H9 (cell line): ENCODE measurements at regions not wholly inside any gene's neighbourhood (a gene's known extent, or its start where the extent isn't known, plus 50 kb on each side); places are given as distances from the start of the nearest gene placed in this dataset.

Experiments used
- DNase-seq: peaks from one replicate; pipeline ENCODE4 v3.0.0-alpha.2; 2017
- H2AFZ ChIP-seq: one replicate; pipeline ENCODE4 v1.6.1; 2013; ENCODE audit warnings: mild to moderate bottlenecking, low read length, control low read depth, moderate library complexity
- H2AK5ac ChIP-seq: 2 replicates; pipeline ENCODE4 v1.6.1; 2013; ENCODE audit warnings: low read length, control low read depth, mixed read lengths; ENCODE audit not compliant: insufficient read length
- H2BK120ac ChIP-seq: one replicate; pipeline ENCODE4 v1.6.1; 2013; ENCODE audit warnings: low read depth, mild to moderate bottlenecking, low read length, control low read depth, inconsistent platforms; ENCODE audit not compliant: poor library complexity, severe bottlenecking
- H2BK12ac ChIP-seq: 2 replicates; pipeline ENCODE4 v1.6.1; 2013; ENCODE audit warnings: low read length, control low read depth, mixed read lengths, low read depth; ENCODE audit not compliant: insufficient read length
- H2BK15ac ChIP-seq: 2 replicates; pipeline ENCODE4 v1.6.1; 2013; ENCODE audit warnings: low read depth, low read length, control low read depth
- H2BK20ac ChIP-seq: one replicate; pipeline ENCODE4 v1.6.1; 2013; ENCODE audit warnings: low read depth, mild to moderate bottlenecking, low read length, control low read depth, inconsistent platforms; ENCODE audit not compliant: poor library complexity, severe bottlenecking
- H2BK5ac ChIP-seq: 2 replicates; pipeline ENCODE4 v1.6.1; 2013; ENCODE audit warnings: low read length, control low read depth, mixed read lengths; ENCODE audit not compliant: insufficient read length
- H3K14ac ChIP-seq: 2 replicates; pipeline ENCODE4 v1.6.1; 2013; ENCODE audit warnings: low read length, control low read depth; ENCODE audit not compliant: insufficient read depth
- H3K18ac ChIP-seq: 2 replicates; pipeline ENCODE4 v1.6.1; 2013; ENCODE audit warnings: low read depth, mild to moderate bottlenecking, mixed read lengths, low read length, control low read depth; ENCODE audit not compliant: insufficient read length
- H3K23ac ChIP-seq: 2 replicates; pipeline ENCODE4 v1.6.1; 2013; ENCODE audit warnings: low read length, control low read depth, mixed read lengths, low read depth; ENCODE audit not compliant: insufficient read length
- H3K23me2 ChIP-seq: 2 replicates; pipeline ENCODE4 v1.6.1; 2013; ENCODE audit warnings: low read depth, mild to moderate bottlenecking, mixed read lengths, low read length, control low read depth; ENCODE audit not compliant: insufficient read length, poor library complexity, severe bottlenecking
- H3K27ac ChIP-seq: 2 replicates; pipeline ENCODE4 v1.5.1; 2013; ENCODE audit warnings: low read length, control low read depth, mixed read lengths, low read depth; ENCODE audit not compliant: insufficient read length
- H3K27me3 ChIP-seq: 2 replicates; pipeline ENCODE4 v1.6.1; 2013; ENCODE audit warnings: low read length, control low read depth, inconsistent platforms; ENCODE audit not compliant: insufficient read depth
- H3K4ac ChIP-seq: 2 replicates; pipeline ENCODE4 v1.6.1; 2013; ENCODE audit warnings: low read depth, mild to moderate bottlenecking, control low read depth, inconsistent platforms, low read length, moderate library complexity
- H3K4me1 ChIP-seq: 2 replicates; pipeline ENCODE4 v1.6.1; 2013; ENCODE audit warnings: low read length, control low read depth, inconsistent platforms; ENCODE audit not compliant: insufficient read depth
- H3K4me2 ChIP-seq: 2 replicates; pipeline ENCODE4 v1.6.1; 2013; ENCODE audit warnings: low read length, control low read depth, mixed read lengths; ENCODE audit not compliant: insufficient read length, insufficient read depth
- H3K56ac ChIP-seq: 2 replicates; pipeline ENCODE4 v1.6.1; 2013; ENCODE audit warnings: low read depth, mild to moderate bottlenecking, mixed read lengths, low read length, control low read depth; ENCODE audit not compliant: insufficient read length
- H3K79me1 ChIP-seq: 2 replicates; pipeline ENCODE4 v1.6.1; 2013; ENCODE audit warnings: low read depth, mild to moderate bottlenecking, moderate library complexity, low read length, control low read depth, inconsistent platforms; ENCODE audit not compliant: insufficient read depth, poor library complexity, severe bottlenecking
- H3K79me2 ChIP-seq: 2 replicates; pipeline ENCODE4 v1.6.1; 2013; ENCODE audit warnings: low read length, control low read depth, inconsistent platforms; ENCODE audit not compliant: insufficient read depth
- H3K9ac ChIP-seq: 2 replicates; pipeline ENCODE4 v1.6.1; 2013; ENCODE audit warnings: low read length, control low read depth, mixed read lengths; ENCODE audit not compliant: insufficient read length; ENCODE audit errors: extremely low read depth
- H3K9me3 ChIP-seq: one replicate; pipeline ENCODE4 v1.6.1; 2013; ENCODE audit warnings: low read depth, low read length, inconsistent platforms; ENCODE audit not compliant: control insufficient read depth
- H3T11ph ChIP-seq: one replicate; pipeline ENCODE4 v1.6.1; 2013; ENCODE audit warnings: mild to moderate bottlenecking, low read length, control low read depth, inconsistent platforms
- H4K20me1 ChIP-seq: one replicate; pipeline ENCODE4 v1.6.1; 2013; ENCODE audit not compliant: control insufficient read depth, insufficient read length, insufficient read depth
- H4K5ac ChIP-seq: 2 replicates; pipeline ENCODE4 v1.6.1; 2013; ENCODE audit warnings: low read depth, mild to moderate bottlenecking, mixed read lengths, low read length, control low read depth; ENCODE audit not compliant: insufficient read length
- H4K8ac ChIP-seq: replicated peaks from 2 replicates; pipeline ENCODE4 v1.6.1; 2013; ENCODE audit warnings: low read length, control low read depth, mixed read lengths, low read depth; ENCODE audit not compliant: insufficient read length
- H4K91ac ChIP-seq: 2 replicates; pipeline ENCODE4 v1.6.1; 2013; ENCODE audit warnings: low read depth, mild to moderate bottlenecking, moderate library complexity, mixed read lengths, low read length, control low read depth; ENCODE audit not compliant: insufficient read length
- H3K27ac Mint-ChIP-seq, 3 experiments: 2 replicates in 2 of 3; 3 replicates in 1 of 3; pipeline ENCODE4 v1.8.0; 2020 to 2021; ENCODE audit warnings: mixed read lengths in 3 of 3, mild to moderate bottlenecking in 1 of 3, moderate library complexity in 1 of 3
- H3K27me3 Mint-ChIP-seq: 2 replicates; pipeline ENCODE4 v1.8.0; 2021; ENCODE audit warnings: low read depth, mild to moderate bottlenecking, moderate library complexity, mixed read lengths
- H3K36me3 Mint-ChIP-seq, 3 experiments: 2 replicates in 2 of 3; 3 replicates in 1 of 3; pipeline ENCODE4 v1.8.0; 2020 to 2021; ENCODE audit warnings: low read depth in 3 of 3, mixed read lengths in 3 of 3; ENCODE audit not compliant: insufficient read depth in 1 of 3
- H3K4me1 Mint-ChIP-seq, 2 experiments: 2 replicates each; pipeline ENCODE4 v1.8.0; 2020; ENCODE audit warnings: mixed read lengths in 2 of 2
- H3K4me3 Mint-ChIP-seq, 2 experiments: 2 replicates in 1 of 2; 3 replicates in 1 of 2; pipeline ENCODE4 v1.8.0; 2020 to 2021; ENCODE audit warnings: mild to moderate bottlenecking in 2 of 2, mixed read lengths in 2 of 2, moderate library complexity in 1 of 2
- H3K9me3 Mint-ChIP-seq, 2 experiments: 2 replicates in 1 of 2; 3 replicates in 1 of 2; pipeline ENCODE4 v1.8.0; 2020; ENCODE audit warnings: mild to moderate bottlenecking in 2 of 2, mixed read lengths in 2 of 2, moderate library complexity in 1 of 2
- CTCF ChIP-seq: fragments of 200-600 bp; sonication (generic); conservative IDR thresholded peaks from 3 replicates; pipeline ENCODE4 v1.8.0; 2021; ENCODE audit warnings: antibody characterized with exemption, mild to moderate bottlenecking
- WGBS: extraction: QIAGEN DNeasy Blood & Tissue Kit; methylation state at CpG from one replicate; pipeline ENCODE4 v1.1.7; 2013; ENCODE audit warnings: missing lambda C conversion rate, low lambda C conversion rate, mixed read lengths; ENCODE audit not compliant: insufficient read length; ENCODE audit errors: extremely low coverage; 5-methylcytosine and 5-hydroxymethylcytosine counted together

- no peaks in the 10 kb centered on the region; a peak in 1 of 5 replicates for H3K9me3 Mint-ChIP-seq
- no peak overlapping the region for H4K5ac ChIP-seq
- no peak overlapping the region for H2BK5ac ChIP-seq
- H2BK12ac ChIP-seq, result peak overlapping the region; percentile 85
- peaks cover 47 to 51% of the 10 kb centered on the region in 2 experiments for H3K4me1 Mint-ChIP-seq
- H3K4me1 ChIP-seq, result peaks cover 2% of the 10 kb centered on the region; the same call in 1 of the 2 replicates
- no peak overlapping the region for H3K56ac ChIP-seq
- peak overlapping the region; percentile 58 to 95 (median 81) for H3K27ac Mint-ChIP-seq
- H3K4me3 Mint-ChIP-seq, result peak overlapping the region; percentile 51 to 75
- no peak overlapping the region for H3K23ac ChIP-seq
- no peaks in the 10 kb centered on the region for H3K79me2 ChIP-seq
- DNase-seq, result peak; percentile 52
- H2BK15ac ChIP-seq, result no peak overlapping the region
- no peak overlapping the region for H2BK120ac ChIP-seq
- peak overlapping the region; percentile 69 for H3K18ac ChIP-seq
- no peak overlapping the region for H3T11ph ChIP-seq
- H3K27me3 ChIP-seq, result peaks cover 5% of the 10 kb centered on the region; the same call in 1 of the 2 replicates
- H3K4ac ChIP-seq, result no peak overlapping the region; the same call in 1 of the 2 replicates
- no peaks in the 10 kb centered on the region for H3K9me3 ChIP-seq
- no peak overlapping the region for H2BK20ac ChIP-seq
- peak overlapping the region; percentile 3 for H4K91ac ChIP-seq
- peak overlapping the region; percentile 76 for H3K4me2 ChIP-seq
- no peaks in the 10 kb centered on the region for H4K20me1 ChIP-seq
- H3K14ac ChIP-seq, result peak overlapping the region; percentile 85; the same call in 1 of the 2 replicates
- no peaks in the 10 kb centered on the region for H3K79me1 ChIP-seq
- peaks cover 15% of the 10 kb centered on the region for H3K23me2 ChIP-seq
- H4K8ac ChIP-seq, result no peak overlapping the region
- no peak overlapping the region for H3K27ac ChIP-seq
- TF ChIP-seq CTCF, result no peak
- peak overlapping the region; percentile 37 for H3K9ac ChIP-seq
- H2AFZ ChIP-seq, result no peak overlapping the region
- no CpG with 5 or more reads among the region's 21 CpGs for WGBS
- peaks cover 34% of the 10 kb centered on the region for H3K27me3 Mint-ChIP-seq
- H3K36me3 Mint-ChIP-seq, result no peaks in the 10 kb centered on the region; a peak in 1 of 7 replicates
- no peak overlapping the region for H2AK5ac ChIP-seq
Observed at GRCh38 chr1:54487571-54488050, 60.4 kb upstream of the ACOT11 start.
